Fibroblast of skin of abdomen (primary cell): ENCODE measurements at regions not wholly inside any gene's neighbourhood (a gene's known extent, or its start where the extent isn't known, plus 50 kb on each side); places are given as distances from the start of the nearest gene placed in this dataset.

Experiments used
- DNase-seq: peaks from one replicate; pipeline ENCODE4 v3.0.0-alpha.2; 2013

DNA sequence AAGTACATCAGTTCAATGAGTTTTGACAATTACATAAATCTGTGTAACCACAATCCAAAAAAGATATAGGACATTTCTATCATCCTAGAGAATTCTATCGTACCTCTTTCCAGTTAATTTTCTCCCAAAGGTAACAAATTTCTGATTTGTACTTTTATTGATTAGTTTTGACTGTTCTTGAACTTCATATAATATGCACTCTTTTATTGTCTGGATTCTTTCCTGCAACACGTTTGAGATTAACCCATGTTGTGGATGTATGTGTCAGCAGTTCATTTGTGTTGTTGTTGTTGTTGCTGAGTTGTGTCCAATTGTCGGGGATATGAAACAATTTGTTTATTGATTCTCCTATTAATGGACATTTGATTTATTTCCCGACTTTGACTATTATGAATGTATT, 145.9 kb upstream of the WDR11 start:
- DNase-seq: no peak

DNA sequence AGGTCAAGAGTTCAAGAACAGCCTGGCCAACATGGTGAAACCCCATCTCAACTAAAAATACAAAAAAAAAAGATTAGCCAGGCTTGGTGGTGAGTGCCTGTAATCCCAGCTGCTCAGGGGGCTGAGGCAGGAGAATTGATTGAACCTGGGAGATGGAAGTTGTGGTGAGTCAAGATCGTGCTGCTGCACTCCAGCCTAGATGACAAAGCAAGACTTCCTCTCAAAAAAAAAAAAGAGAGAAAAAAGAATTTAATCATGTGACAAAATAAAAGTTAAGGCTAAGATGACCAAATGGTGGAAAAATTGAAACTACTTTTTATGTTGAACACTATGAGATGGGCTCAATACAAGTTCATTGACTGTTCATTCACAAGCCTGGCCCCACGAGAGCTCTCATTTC, 141.1 kb upstream of the WDR11 start:
- DNase-seq: no peak

DNA sequence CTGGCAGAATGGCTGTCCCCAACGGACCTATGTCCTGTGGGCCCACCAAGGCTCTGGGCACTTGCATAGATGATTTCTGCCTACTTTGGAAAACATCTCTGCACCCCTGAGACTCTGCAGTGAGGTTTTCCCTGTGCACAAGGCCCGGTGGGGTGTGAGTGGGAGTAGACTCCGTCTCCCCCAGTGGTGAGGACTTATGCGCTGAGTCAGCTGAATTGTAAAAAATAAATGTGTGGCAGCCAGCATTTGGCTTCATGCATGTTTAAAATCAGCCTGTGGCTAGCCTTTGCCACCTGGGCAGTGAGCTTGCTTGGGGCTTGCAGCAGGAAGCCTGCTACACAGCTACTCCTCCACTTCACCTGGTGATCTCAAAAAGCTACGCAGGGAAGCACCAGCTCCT, 139.3 kb upstream of the WDR11 start:
- DNase-seq: no peak

DNA sequence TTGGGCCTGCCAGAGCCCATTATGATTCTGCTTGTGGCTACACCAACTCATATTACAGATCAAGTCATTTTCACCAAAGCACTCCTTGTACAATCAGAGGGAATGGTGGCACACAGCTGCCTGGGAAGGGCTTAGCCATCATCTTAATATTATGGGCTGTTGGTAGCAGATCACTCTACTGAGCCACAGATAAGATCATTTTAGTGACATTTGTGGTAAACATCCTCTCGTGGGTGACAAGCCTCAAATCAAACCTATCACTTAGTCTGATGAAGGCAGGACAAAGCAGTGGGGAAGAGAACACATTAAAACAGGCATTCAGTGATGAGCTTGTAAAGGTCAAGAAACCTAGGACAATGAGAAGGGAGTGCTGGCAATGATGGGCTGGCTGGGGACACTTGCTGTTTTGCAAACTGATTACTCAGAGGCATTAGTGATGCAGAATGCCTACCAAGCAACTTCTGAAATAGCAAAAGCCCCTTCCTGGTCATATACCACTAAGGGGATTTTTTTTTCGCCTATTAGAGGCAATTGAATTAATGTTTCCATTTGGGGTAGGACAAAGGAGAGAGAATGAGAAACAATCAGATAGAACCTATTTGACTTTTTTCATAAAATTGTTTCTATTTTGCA, 137.5 kb upstream of the WDR11 start:
- DNase-seq: no peak

DNA sequence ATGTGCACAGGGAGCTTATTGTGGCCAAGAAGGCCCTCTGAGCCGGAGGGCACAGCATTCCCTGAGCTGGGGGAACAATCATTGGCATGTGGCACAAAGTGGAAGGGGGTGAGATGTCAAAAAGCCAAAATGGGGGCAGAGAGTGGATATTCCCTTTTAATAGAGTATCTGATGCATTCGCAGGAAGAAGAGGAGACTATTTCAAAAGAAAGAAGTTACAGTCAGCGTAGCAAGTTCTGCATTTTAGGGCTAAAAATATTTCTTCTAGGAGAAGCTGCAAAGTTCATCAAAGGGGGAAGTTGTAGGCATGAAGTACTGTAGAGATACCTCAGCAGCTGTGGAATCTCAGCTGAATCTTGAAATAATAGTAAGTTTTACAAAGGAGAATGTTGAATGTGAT, 136.0 kb upstream of the WDR11 start:
- DNase-seq: no peak

DNA sequence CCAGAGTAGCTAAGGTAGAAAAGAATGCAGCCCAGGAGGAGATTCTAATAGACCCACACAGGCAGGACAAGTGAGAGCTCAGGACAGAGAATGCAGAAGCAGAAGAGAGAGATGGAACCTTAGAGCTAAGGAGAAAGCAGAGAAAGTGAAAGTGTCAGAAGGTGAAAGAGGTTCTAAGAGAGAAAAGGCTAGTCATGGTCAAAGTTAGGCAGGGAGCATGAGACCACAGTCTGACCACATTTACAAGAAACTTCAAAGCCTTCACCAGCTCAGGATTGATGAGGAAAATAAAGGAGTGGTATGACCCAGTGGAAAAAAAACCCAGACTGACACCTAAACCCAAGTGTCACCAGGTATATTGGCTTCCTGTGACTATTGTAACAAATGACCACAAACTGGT, 131.8 kb upstream of the WDR11 start:
- DNase-seq: no peak

DNA sequence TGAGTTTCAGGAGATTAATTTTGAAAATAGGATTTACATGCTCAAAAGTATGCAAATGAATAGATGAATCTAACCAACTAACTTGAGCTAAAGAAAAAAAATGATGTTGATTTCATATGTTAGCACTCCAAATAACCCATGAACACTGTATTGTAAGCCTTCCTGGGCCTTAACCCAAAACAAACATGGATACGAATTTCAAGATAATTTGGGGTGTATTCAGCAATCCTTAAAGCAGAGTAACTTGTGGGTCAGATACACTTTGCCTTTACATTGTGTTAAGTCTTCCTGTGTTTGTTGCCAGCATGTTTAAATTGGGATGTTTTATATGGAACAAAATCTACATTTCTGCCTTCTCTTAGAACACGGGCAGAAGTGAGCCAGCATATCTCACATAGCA, 124.2 kb upstream of the WDR11 start:
- DNase-seq: no peak

DNA sequence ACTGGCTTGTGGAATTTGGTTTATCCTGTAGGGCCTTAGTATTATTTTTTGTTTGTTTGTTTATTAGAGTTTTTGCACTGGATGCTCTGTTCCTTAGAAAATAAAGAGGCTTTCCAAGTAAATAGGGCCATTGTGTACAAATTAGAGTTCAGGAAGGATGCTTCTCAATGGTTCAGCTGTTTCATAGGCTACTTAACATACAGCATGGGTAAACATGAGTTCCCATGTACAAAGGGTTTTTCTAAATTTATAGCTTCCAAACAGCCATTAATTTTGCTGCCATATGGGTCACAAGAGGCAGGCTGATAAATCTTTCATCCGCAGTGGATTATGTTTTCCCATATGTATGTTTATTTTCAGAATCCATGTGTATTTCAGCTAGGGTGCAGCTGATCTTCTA, 121.6 kb upstream of the WDR11 start:
- DNase-seq: no peak

DNA sequence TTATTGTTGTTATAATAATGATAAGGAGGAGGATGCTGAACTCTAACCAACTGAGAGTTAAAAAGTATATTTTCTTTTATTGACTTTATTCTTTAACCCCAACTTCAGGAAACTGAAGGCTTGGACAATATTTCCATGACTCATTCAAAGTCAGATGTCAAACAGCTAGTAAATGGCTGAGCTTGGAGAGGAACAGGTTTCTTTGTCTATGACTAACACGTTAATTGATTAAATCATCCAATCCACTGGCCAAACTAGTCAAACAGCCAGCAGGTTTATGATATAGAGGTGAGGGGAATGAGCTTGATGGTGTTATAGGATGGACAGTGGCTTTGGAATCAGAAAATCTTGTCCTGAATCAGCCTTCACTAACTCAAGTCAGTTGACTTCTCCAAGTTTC, 119.1 kb upstream of the WDR11 start:
- no peak for DNase-seq

DNA sequence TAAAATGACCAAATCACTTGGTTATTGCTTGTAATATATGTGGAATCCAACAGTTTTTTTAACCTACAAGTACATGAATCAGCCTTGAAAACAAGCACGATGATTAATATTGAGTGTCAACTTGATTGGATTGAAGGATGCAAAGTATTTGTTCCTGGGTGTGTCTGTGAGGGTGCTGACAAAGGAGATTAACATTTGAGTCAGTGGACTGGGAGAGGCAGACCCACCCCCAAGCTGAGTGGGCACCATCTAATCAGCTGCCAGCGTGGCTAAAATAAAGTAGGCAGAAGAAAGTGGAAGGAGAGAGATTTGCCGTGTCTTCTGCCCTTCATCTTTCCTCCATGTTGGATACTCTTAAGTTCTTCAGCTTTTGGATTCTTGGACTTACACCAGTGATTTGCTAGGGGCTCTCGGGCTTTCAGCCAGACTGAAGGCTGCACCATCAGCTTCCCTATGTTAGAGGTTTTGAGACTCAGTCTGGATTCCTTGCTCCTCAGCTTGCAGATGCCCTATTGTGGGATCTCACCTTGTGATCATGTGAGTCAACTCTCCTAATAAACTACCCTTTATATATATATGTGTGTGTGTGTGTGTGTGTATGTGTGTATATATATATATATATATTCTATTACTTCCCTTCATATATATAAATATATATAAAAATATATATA, 118.4 kb upstream of the WDR11 start:
- no peak for DNase-seq

DNA sequence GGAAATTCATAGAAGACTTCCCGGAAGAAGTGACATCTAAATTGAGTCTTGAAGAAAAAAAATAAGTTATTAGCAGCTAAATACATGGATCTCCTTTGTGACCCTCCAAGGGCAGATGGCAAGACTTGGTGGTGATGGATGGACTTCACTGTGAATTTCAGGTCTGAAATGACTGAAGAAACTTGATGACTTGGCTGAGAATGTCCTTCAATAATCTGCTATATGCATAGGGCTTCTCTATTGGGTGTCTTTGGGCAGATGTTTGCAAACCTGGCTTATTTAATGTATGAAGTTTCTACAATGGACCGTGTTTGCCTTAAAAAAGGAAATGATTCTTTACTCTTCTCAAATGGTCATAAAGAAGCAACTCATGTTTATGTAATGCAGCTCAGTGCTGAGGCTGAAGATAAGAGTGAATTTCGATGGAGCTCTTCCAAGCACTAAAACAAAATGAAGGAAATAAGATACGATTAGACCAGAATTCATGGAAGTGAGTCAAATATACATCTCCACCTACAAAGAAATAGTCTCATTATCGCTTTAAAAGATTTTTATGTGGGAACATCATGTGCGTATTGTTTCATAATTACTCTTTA, 116.6 kb upstream of the WDR11 start:
- DNase-seq: no peak

DNA sequence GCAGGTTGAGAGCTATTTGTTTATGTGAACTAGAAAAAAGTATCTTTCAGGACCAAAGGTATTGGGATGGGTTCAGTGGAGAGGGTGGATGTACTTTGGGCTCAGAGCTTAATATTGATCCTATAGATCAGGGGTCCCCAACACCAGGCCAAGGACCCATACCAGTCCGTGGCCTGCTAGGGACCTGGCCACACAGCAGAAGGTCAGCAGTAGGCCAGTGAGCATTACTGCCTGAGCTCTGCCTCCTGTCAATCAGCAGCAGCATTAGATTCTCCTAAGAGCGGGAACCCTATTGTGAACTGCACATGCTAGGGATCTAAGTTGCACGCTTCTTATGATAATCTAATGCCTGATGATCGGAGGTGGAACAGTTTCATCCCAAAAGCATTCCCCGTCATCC, 115.8 kb upstream of the WDR11 start:
- no peak for DNase-seq

DNA sequence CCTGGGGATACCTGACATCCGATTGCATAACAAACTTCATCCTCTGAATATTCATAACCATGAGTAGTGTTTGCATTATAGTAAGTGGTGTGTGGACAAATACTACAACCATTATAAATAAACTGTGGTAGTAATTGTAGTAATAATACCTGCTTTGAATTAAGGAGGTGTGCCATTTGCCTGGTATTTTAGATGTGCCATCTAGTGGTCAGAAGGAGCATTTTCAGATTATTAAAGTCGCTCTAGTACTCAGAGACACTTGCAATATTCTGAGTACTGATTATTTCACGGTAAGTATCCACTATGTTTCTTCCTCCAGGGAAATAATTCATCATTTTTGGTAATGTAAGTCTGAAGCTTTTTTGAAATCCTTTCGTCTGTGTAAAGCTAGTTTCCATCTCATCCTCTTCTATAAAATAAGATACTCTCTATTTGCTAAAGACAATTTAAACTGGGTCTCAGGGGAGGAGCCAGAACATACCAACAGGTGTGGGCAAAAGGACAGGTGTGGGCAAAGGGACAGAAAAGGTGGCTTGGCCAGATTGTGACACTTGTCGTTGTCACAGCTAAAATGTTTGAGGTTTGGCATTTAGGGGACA, 115.3 kb upstream of the WDR11 start:
- peak; percentile 8 for DNase-seq

DNA sequence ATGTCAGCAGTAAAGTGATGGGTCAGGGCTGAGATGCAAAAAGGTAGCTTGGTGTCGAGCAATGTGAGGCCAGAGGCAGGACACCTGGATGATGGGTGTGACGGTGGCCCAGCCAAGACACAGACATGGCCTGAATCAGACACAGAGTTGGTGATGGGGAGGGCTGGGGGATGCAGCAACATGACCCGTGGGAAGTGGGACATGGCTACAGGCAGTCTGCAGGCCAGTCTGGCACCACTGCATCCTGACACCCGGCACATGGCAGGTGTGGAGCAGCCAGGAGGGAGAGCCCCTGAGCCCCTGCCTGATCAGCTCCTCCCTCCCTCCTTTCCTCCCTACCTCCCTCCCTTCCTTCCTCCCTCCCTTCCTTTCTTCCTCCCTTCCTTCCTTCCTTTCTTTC, 114.8 kb upstream of the WDR11 start:
- no peak for DNase-seq

DNA sequence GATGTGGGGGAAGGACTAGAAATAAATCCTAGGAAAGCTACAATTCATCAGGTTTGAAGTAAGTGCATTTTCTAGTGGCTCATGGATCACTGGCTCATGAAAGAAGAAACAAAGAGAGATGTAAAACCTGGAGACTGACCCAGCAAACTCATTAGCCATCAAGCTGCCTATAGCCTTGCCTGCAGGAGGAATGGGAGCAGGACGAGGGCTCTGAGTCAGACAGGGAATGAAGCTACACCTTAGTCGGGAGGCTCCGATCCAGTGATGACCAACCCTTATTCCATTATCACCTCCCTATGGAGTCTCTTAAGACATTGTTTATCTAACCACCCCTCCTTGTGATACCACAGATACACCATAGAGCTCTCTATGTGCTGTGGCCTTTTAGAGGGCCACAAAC, 112.5 kb upstream of the WDR11 start:
- no peak for DNase-seq

DNA sequence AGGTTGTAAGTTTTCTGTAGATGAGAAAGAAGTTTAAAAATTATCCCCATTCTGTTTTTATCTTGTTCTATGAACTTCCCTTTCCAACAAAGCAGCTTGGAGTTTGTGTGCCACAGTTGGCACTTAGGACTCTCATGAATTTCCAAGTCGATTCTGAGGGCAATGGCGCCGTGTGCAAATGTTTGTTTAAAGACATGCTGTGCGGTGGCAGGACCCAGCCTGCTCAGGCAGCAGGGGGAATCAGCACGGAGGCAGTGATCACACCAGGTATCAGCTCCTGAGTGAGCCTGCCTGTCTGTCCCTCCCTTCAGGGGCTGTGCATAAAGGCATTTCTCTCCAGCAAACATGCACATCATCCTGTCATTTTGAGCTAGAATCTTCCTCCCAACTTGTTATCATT, 109.8 kb upstream of the WDR11 start:
- no peak for DNase-seq

DNA sequence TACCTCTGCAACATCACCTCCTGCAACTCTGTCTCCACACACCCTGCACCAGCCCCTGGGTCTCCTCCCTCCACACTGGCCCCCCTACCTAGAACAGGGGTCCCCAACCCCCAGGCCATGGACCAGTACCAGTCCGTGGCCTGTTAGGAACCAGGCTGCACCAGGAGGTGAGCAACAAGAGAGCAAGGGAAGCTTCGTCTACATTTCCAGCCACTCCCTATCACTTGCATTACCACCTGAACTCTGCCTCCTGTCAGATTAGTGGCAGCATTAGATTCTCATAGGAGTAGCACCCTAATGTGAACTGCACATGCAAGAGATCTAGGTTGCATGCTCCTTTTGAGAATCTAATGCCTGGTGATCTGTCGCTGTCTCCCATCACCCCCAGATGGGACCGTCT, 108.8 kb upstream of the WDR11 start:
- DNase-seq: no peak

DNA sequence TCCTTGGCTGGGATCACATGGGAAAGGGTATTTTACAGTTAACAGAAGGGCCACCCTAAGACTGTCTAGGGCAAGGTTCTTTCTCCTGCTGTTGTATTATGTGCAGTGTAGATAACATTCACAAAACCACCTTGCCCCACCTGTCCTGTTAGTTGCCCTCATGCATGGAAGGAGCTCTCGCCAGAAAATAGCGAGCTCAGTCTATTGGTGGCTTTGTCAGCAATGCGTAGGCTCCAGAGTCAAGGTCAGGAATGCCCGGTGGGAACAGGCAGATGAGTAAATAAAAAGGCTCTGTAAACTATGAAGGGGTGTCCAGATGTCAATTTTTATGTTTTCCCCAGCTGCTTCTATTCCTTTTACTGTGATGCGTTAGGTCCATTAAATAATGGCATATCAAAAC, 107.1 kb upstream of the WDR11 start:
- DNase-seq: no peak

DNA sequence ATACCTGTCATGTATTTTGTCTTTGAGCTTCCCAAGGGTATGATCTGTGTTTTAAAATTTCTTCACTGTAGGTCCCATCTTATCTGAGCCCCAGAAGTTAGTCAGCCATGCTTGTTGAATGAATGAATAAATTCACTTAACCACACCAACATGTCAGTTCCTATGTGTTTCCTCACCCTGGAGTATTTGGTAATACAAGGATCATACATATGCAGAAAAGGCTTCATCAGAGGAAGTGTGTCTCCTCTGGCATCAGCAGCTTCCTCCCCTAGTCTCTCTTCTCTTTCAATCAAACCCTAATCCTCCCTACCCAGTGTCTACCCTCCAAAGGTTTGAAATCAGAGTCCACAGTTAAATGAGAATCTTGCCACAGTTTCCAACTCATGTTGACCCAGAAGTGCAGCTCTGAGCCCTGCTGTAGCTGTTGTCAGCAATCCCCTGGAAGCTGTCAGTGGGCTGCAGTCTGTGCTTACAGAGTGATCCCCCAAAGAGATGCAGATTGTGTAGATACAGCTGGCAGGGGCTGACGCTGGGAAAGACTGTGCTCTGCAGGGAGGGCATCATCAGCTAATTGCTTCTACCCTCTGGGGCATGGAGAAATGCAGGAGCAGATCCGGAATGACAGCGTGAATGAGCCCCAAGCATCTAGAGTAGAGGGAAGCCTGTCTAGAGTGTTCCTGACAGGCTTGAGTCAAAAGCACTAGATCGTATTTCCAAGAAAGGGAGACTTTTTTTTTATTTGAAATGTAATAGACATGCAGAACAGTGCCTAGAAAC, 105.0 kb upstream of the WDR11 start:
- no peak for DNase-seq

DNA sequence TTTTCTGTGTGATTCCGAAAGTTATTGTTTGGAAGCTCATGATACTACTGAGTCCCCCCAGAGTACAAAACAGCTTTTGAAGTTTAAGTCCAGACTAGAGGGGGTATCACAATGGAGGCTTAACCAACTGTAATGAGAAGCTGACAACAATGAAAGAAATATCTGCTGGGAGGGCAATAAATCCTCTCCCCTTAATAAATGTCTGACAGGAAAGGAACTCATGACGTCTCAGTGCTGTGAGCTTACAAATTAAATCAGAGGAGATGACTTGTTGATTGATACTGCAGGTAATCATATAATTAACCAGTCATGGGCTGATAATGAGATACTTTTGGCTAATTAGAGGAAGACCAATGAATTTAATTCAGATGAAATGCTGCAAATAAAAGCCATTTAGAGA, 102.6 kb upstream of the WDR11 start:
- DNase-seq: no peak

DNA sequence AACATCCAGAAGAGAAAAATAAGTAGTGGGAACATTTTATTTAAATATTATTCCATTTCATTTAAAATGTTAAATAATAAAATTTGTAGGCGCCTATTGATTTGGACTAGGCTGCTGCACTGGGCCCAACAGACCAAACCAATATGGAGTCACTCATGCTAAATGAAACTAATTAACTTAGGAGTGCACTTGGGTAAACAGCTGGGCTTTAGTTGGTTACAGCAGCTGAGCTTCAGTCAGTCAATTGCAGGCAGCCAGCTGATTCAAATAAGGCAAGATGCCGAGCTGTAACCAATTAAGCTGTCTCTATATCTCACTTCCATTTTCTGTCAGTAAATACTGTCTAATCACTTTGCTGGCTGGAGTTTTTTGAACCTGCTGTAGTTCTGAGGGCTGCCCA, 102.1 kb upstream of the WDR11 start:
- DNase-seq: no peak

DNA sequence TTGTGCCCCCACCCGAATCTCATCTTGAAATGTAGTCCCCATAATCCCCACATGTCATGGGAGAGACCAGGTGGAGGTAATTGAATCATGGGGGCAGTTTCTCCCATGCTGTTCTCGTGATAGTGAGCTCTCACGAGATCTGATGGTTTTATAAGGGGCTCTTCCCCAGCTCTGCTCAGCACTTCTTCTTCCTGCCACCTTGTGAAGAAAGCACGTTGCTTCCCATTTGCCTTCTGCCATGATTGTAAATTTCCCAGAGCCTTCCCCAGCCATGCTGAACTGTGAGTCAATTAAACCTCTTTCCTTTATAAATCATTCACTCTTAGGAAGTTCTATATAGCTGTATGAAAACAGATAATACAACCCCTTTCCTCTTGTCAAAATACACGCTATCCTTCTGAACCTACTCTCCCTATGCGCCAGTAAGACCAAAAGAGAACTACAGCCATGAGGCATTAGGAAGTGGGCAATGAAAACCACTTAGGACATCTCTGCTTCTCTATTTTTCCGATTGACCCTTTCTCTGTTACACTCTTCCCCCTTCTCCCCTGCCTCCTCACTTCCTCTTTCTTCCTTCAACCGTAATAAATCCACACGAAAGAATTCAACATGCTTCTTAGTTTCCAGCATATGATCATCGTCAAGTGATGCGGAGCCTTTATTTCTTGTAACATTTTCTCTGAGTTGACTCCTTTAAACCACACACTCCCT, 101.2 kb upstream of the WDR11 start:
- no peak for DNase-seq

DNA sequence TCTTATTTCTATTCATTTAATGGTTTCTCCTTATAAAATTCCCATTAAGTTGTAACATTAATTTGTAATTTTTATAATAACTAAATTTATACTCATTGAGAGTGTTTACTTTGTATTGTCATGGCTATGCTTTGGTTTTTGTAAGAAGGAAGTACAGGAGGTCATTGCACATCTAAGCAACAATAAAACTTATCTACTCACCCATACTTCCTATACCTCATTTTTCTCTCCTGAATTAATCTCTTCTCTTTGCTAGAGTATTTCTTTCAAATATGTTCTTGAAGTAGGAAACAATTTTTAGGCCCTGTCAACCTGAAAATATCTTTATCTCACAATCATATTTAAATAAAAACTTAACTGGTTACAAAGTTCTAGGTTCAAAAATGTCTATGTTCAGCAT, 95.4 kb upstream of the WDR11 start:
- no peak for DNase-seq
